Tibial nerve (tissue), 4 donors: ENCODE measurements at regions not wholly inside any gene's neighbourhood (a gene's known extent, or its start where the extent isn't known, plus 50 kb on each side); places are given as distances from the start of the nearest gene placed in this dataset.

Experiments used
- DNase-seq, 2 donors: peaks; one replicate each; pipeline ENCODE4 v3.0.0-alpha.2; 2019; ENCODE audit warnings: low spot score in 2 of 2
- H3K27ac ChIP-seq, 4 donors: fragments of 200-600 bp; sonication (generic) in 3 of 4; one replicate each; pipeline ENCODE4 v1.5.1; 2017 to 2019; ENCODE audit warnings: mild to moderate bottlenecking in 1 of 4
- H3K27me3 ChIP-seq, 2 donors: fragments of 200-600 bp; sonication (generic) in 1 of 2; one replicate each; pipeline versions ENCODE4 v1.5.1 to v1.6.0; 2017 to 2019
- H3K36me3 ChIP-seq, 3 donors: fragments of 200-600 bp; sonication (generic); one replicate each; pipeline ENCODE4 v1.5.1; 2018 to 2019
- H3K4me1 ChIP-seq, 4 donors: fragments of 200-600 bp; sonication (generic) in 3 of 4; one replicate each; pipeline ENCODE4 v1.5.1; 2017 to 2019
- H3K4me3 ChIP-seq, 4 donors: fragments of 200-600 bp; sonication (generic) in 3 of 4; one replicate each; pipeline ENCODE4 v1.5.1; 2017 to 2019; ENCODE audit warnings: mild to moderate bottlenecking in 1 of 4, moderate library complexity in 1 of 4
- H3K9me3 ChIP-seq, 4 donors: fragments of 200-600 bp; sonication (generic) in 3 of 4; one replicate each; pipeline ENCODE4 v1.5.1; 2017 to 2019
- EP300 ChIP-seq, 2 donors: sonication (generic); formaldehyde crosslinking; IDR thresholded peaks; one replicate each; pipeline ENCODE4 v1.6.1; 2017; ENCODE audit warnings: antibody characterized with exemption in 2 of 2, mild to moderate bottlenecking in 1 of 2
- POLR2A ChIP-seq, 2 donors: fragments of 450-650 bp; IDR thresholded peaks; one replicate each; pipeline ENCODE4 v1.6.1; 2017; ENCODE audit warnings: antibody characterized with exemption in 2 of 2, mild to moderate bottlenecking in 2 of 2, moderate library complexity in 2 of 2
- WGBS, 2 donors: methylation state at CpG; one replicate each; pipeline ENCODE4 v1.1.5; 2018; 5-methylcytosine and 5-hydroxymethylcytosine counted together
- TF ChIP-seq, protein P1 (sequence below), 5 experiments: fragments of 200-600 bp in 3 of 5; fragments of 450-650 bp in 2 of 5; sonication (generic) in 3 of 5; IDR thresholded peaks; one replicate each; pipeline ENCODE4 v1.5.1; 2016 to 2019; ENCODE audit warnings: antibody characterized with exemption in 5 of 5, mild to moderate bottlenecking in 3 of 5, moderate library complexity in 2 of 5

DNA sequence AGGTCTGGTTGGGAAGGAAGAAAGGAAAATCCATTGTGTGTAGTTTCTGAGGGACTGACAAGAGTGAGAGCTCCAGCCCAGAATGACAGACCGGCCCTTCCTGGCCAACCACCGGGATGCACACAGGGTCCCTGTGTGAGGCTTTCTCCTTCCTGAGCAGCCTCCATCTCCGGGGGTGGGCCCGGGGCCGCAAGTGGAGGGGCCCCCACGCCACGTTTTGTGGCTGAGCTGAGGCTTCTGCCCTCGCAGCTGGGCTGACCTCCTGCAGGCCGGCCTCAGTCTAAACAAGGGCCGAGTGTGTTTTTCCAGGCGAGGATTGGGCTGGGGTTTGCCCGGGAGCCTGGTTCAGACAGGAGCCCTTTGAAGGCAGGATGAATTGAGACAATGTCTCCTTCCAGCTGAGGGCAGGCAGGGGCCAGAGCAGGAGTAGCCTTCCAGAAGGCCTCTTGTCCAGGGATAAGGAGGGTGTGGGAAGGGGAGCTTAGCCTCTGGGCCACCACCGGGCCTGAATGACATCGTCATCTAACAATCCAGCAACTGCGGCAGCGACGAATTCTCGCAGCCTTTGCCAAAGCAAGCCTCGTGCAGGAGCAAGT lies 96.5 kb upstream of the NCOR2 start:
- no peak overlapping the region for H3K4me3 ChIP-seq
- peaks cover 0 to 53% (median 18%) of the 10 kb centered on the region in 4 donors for H3K4me1 ChIP-seq
- no peaks in the 10 kb centered on the region for H3K27me3 ChIP-seq
- TF ChIP-seq POLR2A (IDR thresholded peaks at IDR 0.05) (no peak), EP300 (IDR thresholded peaks at IDR 0.05) (peak in 1 of 2 donors; percentile 78)
- 38% methylated on average over 12 to 15 of the region's 19 CpGs for WGBS, 2 donors
- no peaks in the 10 kb centered on the region for H3K36me3 ChIP-seq
- peaks cover 0 to 13% (median 3%) of the 10 kb centered on the region in 4 donors for H3K9me3 ChIP-seq
- peak overlapping the region in 2 of 4 donors; percentile 69 to 71 for H3K27ac ChIP-seq
- DNase-seq, result no peak

DNA sequence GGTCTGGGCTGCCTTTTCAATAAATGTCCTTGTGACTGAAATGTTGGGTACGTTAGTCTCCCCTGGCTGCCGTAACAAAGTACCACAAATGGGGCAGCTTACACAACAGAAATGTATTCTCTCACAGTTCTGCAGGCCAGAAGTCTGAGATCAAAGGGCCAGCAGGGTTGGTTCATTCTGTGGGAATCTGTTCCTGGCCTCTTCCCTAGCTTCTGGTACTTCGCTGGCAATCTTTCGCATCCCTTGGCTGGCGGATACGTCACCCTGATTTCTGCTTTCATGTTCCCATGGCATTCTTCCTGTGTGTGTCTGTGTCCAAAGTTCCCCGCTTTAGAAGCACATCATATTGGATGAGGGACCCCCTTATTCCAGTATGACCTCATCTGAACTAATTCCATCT lies 95.8 kb upstream of the NCOR2 start:
- TF ChIP-seq POLR2A (IDR thresholded peaks at IDR 0.05) (no peak), EP300 (IDR thresholded peaks at IDR 0.05) (no peak)
- TF ChIP-seq, protein P1, sequence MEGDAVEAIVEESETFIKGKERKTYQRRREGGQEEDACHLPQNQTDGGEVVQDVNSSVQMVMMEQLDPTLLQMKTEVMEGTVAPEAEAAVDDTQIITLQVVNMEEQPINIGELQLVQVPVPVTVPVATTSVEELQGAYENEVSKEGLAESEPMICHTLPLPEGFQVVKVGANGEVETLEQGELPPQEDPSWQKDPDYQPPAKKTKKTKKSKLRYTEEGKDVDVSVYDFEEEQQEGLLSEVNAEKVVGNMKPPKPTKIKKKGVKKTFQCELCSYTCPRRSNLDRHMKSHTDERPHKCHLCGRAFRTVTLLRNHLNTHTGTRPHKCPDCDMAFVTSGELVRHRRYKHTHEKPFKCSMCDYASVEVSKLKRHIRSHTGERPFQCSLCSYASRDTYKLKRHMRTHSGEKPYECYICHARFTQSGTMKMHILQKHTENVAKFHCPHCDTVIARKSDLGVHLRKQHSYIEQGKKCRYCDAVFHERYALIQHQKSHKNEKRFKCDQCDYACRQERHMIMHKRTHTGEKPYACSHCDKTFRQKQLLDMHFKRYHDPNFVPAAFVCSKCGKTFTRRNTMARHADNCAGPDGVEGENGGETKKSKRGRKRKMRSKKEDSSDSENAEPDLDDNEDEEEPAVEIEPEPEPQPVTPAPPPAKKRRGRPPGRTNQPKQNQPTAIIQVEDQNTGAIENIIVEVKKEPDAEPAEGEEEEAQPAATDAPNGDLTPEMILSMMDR (IDR thresholded peaks at IDR 0.05), result no peak
- no peaks in the 10 kb centered on the region for H3K27me3 ChIP-seq
- peaks cover 0 to 13% (median 3%) of the 10 kb centered on the region in 4 donors for H3K9me3 ChIP-seq
- 53 to 56% methylated on average over 7 of the region's 7 CpGs for WGBS, 2 donors
- peaks cover 0 to 51% (median 18%) of the 10 kb centered on the region in 4 donors for H3K4me1 ChIP-seq
- no peaks in the 10 kb centered on the region for H3K36me3 ChIP-seq
- no peak for DNase-seq
- H3K27ac ChIP-seq, result peak overlapping the region in 3 of 4 donors; percentile 15 to 71 (median 69)
- no peak overlapping the region for H3K4me3 ChIP-seq

DNA sequence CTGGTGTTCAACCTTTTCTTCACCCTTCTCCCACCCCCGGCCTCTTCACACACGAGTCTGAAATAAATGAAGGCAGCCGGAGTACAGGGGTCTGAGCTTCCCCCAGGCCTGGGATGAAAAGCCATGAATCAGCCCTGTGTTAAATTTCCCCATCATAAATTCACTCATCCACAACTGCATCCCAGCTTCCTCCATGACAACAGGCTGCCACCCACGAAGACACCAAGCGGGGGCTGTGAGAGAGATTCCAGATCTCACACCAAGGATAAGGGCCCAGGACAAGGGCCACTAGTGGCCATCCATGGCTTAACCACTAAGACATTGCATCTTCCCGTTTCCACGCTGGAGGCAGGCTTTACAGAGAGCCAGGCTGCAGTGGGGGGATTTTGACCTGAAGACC lies 93.9 kb upstream of the NCOR2 start:
- H3K4me1 ChIP-seq, result peaks cover 0 to 59% (median 23%) of the 10 kb centered on the region in 4 donors
- 27 to 55% methylated on average over 7 of the region's 7 CpGs for WGBS, 2 donors
- H3K4me3 ChIP-seq, result no peak overlapping the region

DNA sequence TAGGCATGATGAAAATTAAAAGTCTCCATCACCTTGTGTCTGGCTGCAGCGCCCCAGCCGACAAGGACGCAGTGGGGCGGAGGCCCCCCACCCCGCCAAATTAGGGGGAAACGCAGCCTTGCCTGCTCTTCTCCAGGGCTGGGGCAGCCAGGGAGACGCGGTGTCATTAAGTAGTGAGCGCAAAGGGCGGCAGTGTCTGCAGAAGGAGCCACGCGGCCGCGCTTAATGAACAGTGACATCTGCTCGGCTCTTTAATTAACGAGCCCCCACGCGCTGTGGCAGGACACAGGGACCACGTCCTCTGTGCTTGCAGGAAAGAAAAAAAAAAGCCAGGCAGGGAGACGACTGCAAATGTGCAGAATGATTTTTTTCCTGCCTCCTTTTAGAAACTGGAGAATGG lies 93.4 kb upstream of the NCOR2 start:
- 42 to 62% methylated on average over 20 of the region's 20 CpGs for WGBS, 2 donors
- Histone ChIP-seq H3K27ac (peak overlapping the region in 2 of 4 donors; percentile 61 to 75), H3K27me3 (no peaks in the 10 kb centered on the region), H3K36me3 (no peaks in the 10 kb centered on the region), H3K9me3 (no peaks in the 10 kb centered on the region), H3K4me3 (no peak overlapping the region), H3K4me1 (peaks cover 0 to 64% (median 28%) of the 10 kb centered on the region in 4 donors)
- TF ChIP-seq POLR2A (IDR thresholded peaks at IDR 0.05) (no peak), EP300 (IDR thresholded peaks at IDR 0.05) (no peak)
- TF ChIP-seq, protein P1 (IDR thresholded peaks at IDR 0.05), result no peak
- DNase-seq, result no peak

More for the DNA sequence above, 93.9 kb upstream of the NCOR2 start:
- no peak for TF ChIP-seq POLR2A (IDR thresholded peaks at IDR 0.05)
- TF ChIP-seq, protein P1 (IDR thresholded peaks at IDR 0.05), result peak in 2 of 5 experiments; percentile 15 to 20
- Histone ChIP-seq H3K9me3 (peaks cover 0 to 2% (median 0%) of the 10 kb centered on the region in 4 donors), H3K27ac (peak overlapping the region in 2 of 4 donors; percentile 61 to 75), H3K36me3 (no peaks in the 10 kb centered on the region), H3K27me3 (no peaks in the 10 kb centered on the region)
- no peak for DNase-seq

DNA sequence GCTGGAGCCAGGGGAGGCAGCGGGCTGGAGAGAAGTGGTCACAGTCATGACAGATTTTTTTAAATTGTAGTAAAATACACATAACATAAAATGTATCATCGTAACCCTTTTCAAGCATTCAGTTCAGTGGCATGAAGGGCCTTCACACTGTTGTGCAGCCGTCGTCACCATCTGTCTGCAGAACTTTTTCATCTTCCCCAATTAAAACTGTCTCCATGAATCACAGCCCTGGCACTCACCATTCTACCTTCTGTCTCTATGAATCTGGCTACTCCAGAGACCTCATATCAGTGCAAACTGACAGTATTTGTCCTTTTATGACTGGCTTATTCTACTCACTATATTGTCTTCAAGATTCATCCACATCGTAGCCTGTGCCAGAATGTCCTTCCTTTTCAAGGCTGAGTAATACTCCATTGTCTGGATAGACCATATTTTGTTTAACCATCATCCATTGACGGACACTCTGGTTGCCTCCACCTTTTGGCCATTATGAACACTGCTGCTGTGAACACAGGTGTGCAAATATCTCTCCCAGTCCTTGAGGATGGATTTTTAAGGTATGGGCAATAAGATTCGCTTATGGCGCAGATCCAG lies 91.5 kb upstream of the NCOR2 start:
- H3K27ac ChIP-seq, result no peak overlapping the region
- no peaks in the 10 kb centered on the region for H3K9me3 ChIP-seq
- no peaks in the 10 kb centered on the region for H3K36me3 ChIP-seq
- WGBS, 2 donors, result 96 to 98% methylated on average over 8 of the region's 8 CpGs
- no peaks in the 10 kb centered on the region for H3K27me3 ChIP-seq
- peaks cover 0 to 68% (median 37%) of the 10 kb centered on the region in 4 donors for H3K4me1 ChIP-seq
- TF ChIP-seq POLR2A (IDR thresholded peaks at IDR 0.05), result no peak
- TF ChIP-seq, protein P1 (IDR thresholded peaks at IDR 0.05), result no peak
- no peak for TF ChIP-seq EP300 (IDR thresholded peaks at IDR 0.05)
- H3K4me3 ChIP-seq, result no peak overlapping the region
- no peak for DNase-seq
